B cell (primary cell): ENCODE measurements at regions not wholly inside any gene's neighbourhood (a gene's known extent, or its start where the extent isn't known, plus 50 kb on each side); places are given as distances from the start of the nearest gene placed in this dataset.

Experiments
- ATAC-seq: fragments of 200-7000 bp; cut with Tn5 transposase; one replicate; pipeline ENCODE4 v1.10.0; 2021; ENCODE audit warnings: low read depth, mild to moderate bottlenecking, moderate number of reproducible peaks, moderate library complexity
- CTCF ChIA-PET: fragments of 350-600 bp; sonication (Branson Sonifier 250); formaldehyde crosslinking; loops from one replicate; lab custom pipeline; 2021; ENCODE audit warnings: antibody characterized with exemption, inconsistent platforms; lab: Charles Lee
- POLR2A ChIA-PET: fragments of 350-600 bp; sonication (Branson Sonifier 250); formaldehyde crosslinking; loops from one replicate; lab custom pipeline; 2021; ENCODE audit warnings: antibody characterized with exemption; lab: Charles Lee
- DNase-seq: peaks from one replicate; pipeline ENCODE4 v3.0.0; 2013
- H2AFZ ChIP-seq: 2 replicates; pipeline ENCODE4 v1.6.1; 2012; ENCODE audit warnings: mild to moderate bottlenecking, low read depth, low read length; ENCODE audit not compliant: insufficient read depth, poor library complexity, severe bottlenecking
- H3K27ac ChIP-seq, 2 donors: 1 replicate in 1 of 2; 2 replicates in 1 of 2; pipeline ENCODE4 v1.5.1; 2012 to 2013; ENCODE audit warnings: low read length in 2 of 2, mild to moderate bottlenecking in 2 of 2, moderate library complexity in 1 of 2
- H3K27me3 ChIP-seq, 4 experiments: fragments of 200-600 bp in 1 of 4; sonication (generic) in 1 of 4; replicated peaks in 1 of 4; 1 replicate in 2 of 4; 2 replicates in 2 of 4; pipeline versions ENCODE4 v1.6.1 to v1.7.0; 2013 to 2016; ENCODE audit warnings: low read length in 3 of 4, mild to moderate bottlenecking in 2 of 4, mixed read lengths in 1 of 4, moderate library complexity in 1 of 4; ENCODE audit not compliant: insufficient read depth in 4 of 4, control insufficient read depth in 3 of 4; ENCODE audit errors: control extremely low read depth in 1 of 4
- H3K36me3 ChIP-seq, 2 experiments: replicated peaks in 1 of 2; 1 replicate in 1 of 2; 2 replicates in 1 of 2; pipeline versions ENCODE4 v1.6.1 to v1.7.1; 2013; ENCODE audit warnings: low read length in 1 of 2; ENCODE audit not compliant: insufficient read depth in 2 of 2, control insufficient read depth in 1 of 2; ENCODE audit errors: control extremely low read depth in 1 of 2, extremely low read depth in 1 of 2
- H3K4me1 ChIP-seq, 2 donors: fragments of 200-600 bp in 1 of 2; sonication (generic) in 1 of 2; 1 replicate in 1 of 2; 2 replicates in 1 of 2; pipeline versions ENCODE4 v1.5.1 to v1.6.1; 2013 to 2017; ENCODE audit warnings: low read length in 2 of 2; ENCODE audit not compliant: control insufficient read depth in 2 of 2, insufficient read depth in 2 of 2
- H3K4me2 ChIP-seq: replicated peaks from 2 replicates; pipeline ENCODE3; 2012; ENCODE audit warnings: mild to moderate bottlenecking, low read depth, low read length; ENCODE audit not compliant: poor library complexity, severe bottlenecking
- H3K4me3 ChIP-seq, 5 experiments: fragments of 200-600 bp in 1 of 5; sonication (generic) in 1 of 5; 1 replicate in 3 of 5; 2 replicates in 2 of 5; pipeline versions ENCODE4 v1.5.1 to v1.7.0; 2011 to 2016; ENCODE audit warnings: low read length in 4 of 5, mild to moderate bottlenecking in 4 of 5, low read depth in 2 of 5, control low read depth in 1 of 5, moderate library complexity in 1 of 5; ENCODE audit not compliant: insufficient read depth in 1 of 5; ENCODE audit errors: control extremely low read depth in 1 of 5, extremely low read depth in 1 of 5
- H3K79me2 ChIP-seq: fragments of 200-600 bp; sonication (generic); one replicate; pipeline ENCODE4 v1.6.0; 2016; ENCODE audit warnings: low read length; ENCODE audit not compliant: control insufficient read depth, insufficient read depth
- H3K9ac ChIP-seq: fragments of 200-600 bp; sonication (generic); 2 replicates; pipeline ENCODE4 v1.6.1; 2017; ENCODE audit warnings: mild to moderate bottlenecking, low read length, moderate library complexity
- H3K9me3 ChIP-seq, 3 donors: one replicate each; pipeline versions ENCODE4 v1.6.1 to v1.7.1; 2013; ENCODE audit warnings: low read length in 2 of 3; ENCODE audit not compliant: control insufficient read depth in 2 of 3, insufficient read depth in 1 of 3; ENCODE audit errors: control extremely low read depth in 1 of 3
- H4K20me1 ChIP-seq: 2 replicates; pipeline ENCODE4 v1.6.0; 2012; ENCODE audit warnings: mild to moderate bottlenecking, low read length; ENCODE audit not compliant: insufficient read depth, control insufficient read depth, poor library complexity, severe bottlenecking
- H3K27ac Mint-ChIP-seq: one replicate; pipeline ENCODE4 v1.8.0; 2021; ENCODE audit warnings: mixed read lengths
- H3K27me3 Mint-ChIP-seq: one replicate; pipeline ENCODE4 v1.8.0; 2021; ENCODE audit warnings: mixed read lengths
- H3K4me1 Mint-ChIP-seq: one replicate; pipeline ENCODE4 v1.8.0; 2021; ENCODE audit warnings: mixed read lengths
- H3K4me3 Mint-ChIP-seq: one replicate; pipeline ENCODE4 v1.8.0; 2021; ENCODE audit warnings: mixed read lengths
- H3K9me3 Mint-ChIP-seq: one replicate; pipeline ENCODE4 v1.8.0; 2022; ENCODE audit warnings: mixed read lengths; ENCODE audit not compliant: insufficient read depth
- EZH2 ChIP-seq: IDR thresholded peaks from 2 replicates; pipeline ENCODE4 v1.6.1; 2012; ENCODE audit warnings: borderline replicate concordance, low read depth, mild to moderate bottlenecking, moderate library complexity, low read length; ENCODE audit not compliant: insufficient read depth, poor library complexity, severe bottlenecking
- WGBS: methylation state at CpG from one replicate; pipeline ENCODE4 v1.1.5; 2013; ENCODE audit warnings: missing lambda C conversion rate; ENCODE audit not compliant: insufficient coverage; 5-methylcytosine and 5-hydroxymethylcytosine counted together
- intact Hi-C: fragments of 100-400 bp; cut with micrococcal nuclease; formaldehyde crosslinking; loops from one replicate; pipeline ENCODE4 v1.10.0; 2022
- TF ChIP-seq, protein P1 (sequence below): fragments of 200-600 bp; IDR thresholded peaks from one replicate; pipeline ENCODE4 v1.8.0; 2022; ENCODE audit warnings: antibody characterized with exemption, mild to moderate bottlenecking

- ATAC-seq (no peak), DNase-seq (no peak)
- Histone ChIP-seq H2AFZ (no peak overlapping the region), H3K4me1 (no peaks in the 10 kb centered on the region), H3K79me2 (no peaks in the 10 kb centered on the region), H3K4me3 (no peak overlapping the region), H3K36me3 (no peaks in the 10 kb centered on the region), H4K20me1 (no peaks in the 10 kb centered on the region), H3K9me3 (no peaks in the 10 kb centered on the region), H3K27me3 (no peaks in the 10 kb centered on the region), H3K27ac (no peak overlapping the region), H3K4me2 (no peak overlapping the region), H3K9ac (no peak overlapping the region)
- TF ChIP-seq, protein P1, sequence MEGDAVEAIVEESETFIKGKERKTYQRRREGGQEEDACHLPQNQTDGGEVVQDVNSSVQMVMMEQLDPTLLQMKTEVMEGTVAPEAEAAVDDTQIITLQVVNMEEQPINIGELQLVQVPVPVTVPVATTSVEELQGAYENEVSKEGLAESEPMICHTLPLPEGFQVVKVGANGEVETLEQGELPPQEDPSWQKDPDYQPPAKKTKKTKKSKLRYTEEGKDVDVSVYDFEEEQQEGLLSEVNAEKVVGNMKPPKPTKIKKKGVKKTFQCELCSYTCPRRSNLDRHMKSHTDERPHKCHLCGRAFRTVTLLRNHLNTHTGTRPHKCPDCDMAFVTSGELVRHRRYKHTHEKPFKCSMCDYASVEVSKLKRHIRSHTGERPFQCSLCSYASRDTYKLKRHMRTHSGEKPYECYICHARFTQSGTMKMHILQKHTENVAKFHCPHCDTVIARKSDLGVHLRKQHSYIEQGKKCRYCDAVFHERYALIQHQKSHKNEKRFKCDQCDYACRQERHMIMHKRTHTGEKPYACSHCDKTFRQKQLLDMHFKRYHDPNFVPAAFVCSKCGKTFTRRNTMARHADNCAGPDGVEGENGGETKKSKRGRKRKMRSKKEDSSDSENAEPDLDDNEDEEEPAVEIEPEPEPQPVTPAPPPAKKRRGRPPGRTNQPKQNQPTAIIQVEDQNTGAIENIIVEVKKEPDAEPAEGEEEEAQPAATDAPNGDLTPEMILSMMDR, result no peak
- no peak for TF ChIP-seq EZH2
- ChIA-PET CTCF (no interaction called here), POLR2A (no interaction called here)
- Mint-ChIP-seq H3K4me1 (no peaks in the 10 kb centered on the region), H3K27ac (no peak overlapping the region), H3K4me3 (no peak overlapping the region), H3K27me3 (no peaks in the 10 kb centered on the region), H3K9me3 (no peaks in the 10 kb centered on the region)
- intact Hi-C loops, result no loop called here
- WGBS, result no CpG with 5 or more reads among the region's 1 CpG
Observed at GRCh38 chr2:78718473-78718872, 307.0 kb upstream of the REG3G start.

DNA sequence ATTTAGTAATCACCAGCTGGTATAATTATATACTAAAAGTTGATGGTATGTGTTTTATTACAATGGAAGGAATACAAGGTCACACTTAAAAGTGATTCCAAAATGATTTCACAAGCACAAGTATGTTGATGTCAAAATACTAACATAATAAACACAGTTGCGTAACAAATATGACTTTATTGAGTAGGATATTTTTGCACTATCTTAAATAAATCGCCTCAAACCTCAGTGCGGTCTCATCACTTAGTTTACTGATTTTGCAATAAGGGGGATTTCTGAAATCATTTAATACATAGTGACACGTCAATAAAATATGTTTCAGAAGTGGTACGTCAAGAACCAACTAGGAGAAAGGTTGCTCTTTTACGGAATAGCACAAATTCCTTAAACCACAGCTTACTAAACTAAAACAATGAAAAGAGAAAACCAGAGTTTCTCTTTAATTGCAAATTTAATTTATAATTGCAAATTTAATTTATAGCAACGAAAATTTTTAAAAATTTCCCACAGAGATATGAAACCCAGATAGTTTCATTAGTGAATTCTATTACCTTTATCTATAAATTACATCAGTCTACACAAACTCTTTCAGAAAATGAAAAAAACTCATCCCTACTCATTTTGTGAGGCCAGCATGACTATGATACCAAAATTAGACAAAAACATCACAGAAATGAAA lies 304.0 kb upstream of the REG3G start:
- no peaks in the 10 kb centered on the region for H3K4me1 ChIP-seq
- ATAC-seq, result no peak

More for the DNA sequence above, 304.0 kb upstream of the REG3G start:
- H3K9me3 ChIP-seq, result no peaks in the 10 kb centered on the region
- Mint-ChIP-seq H3K4me1 (no peaks in the 10 kb centered on the region), H3K4me3 (no peak overlapping the region), H3K9me3 (no peaks in the 10 kb centered on the region), H3K27me3 (no peaks in the 10 kb centered on the region), H3K27ac (no peak overlapping the region)
- no peak overlapping the region for H3K9ac ChIP-seq
- H3K36me3 ChIP-seq, result no peaks in the 10 kb centered on the region
- no peak overlapping the region for H3K27ac ChIP-seq
- no peaks in the 10 kb centered on the region for H3K79me2 ChIP-seq
- TF ChIP-seq, protein P1, result no peak
- TF ChIP-seq EZH2, result no peak
- ChIA-PET CTCF (no interaction called here), POLR2A (no interaction called here)
- no peak overlapping the region for H3K4me2 ChIP-seq
- DNase-seq, result no peak
- intact Hi-C loops, result no loop called here
- H3K27me3 ChIP-seq, result no peaks in the 10 kb centered on the region
- no CpG with 5 or more reads among the region's 7 CpGs for WGBS
- H3K4me3 ChIP-seq, result no peak overlapping the region
- H2AFZ ChIP-seq, result no peak overlapping the region
- H4K20me1 ChIP-seq, result no peaks in the 10 kb centered on the region
